ENCODE measurements at regions not wholly inside any gene's neighbourhood (a gene's known extent, or its start where the extent isn't known, plus 50 kb on each side); places are given as distances from the start of the nearest gene placed in this dataset.

DNA sequence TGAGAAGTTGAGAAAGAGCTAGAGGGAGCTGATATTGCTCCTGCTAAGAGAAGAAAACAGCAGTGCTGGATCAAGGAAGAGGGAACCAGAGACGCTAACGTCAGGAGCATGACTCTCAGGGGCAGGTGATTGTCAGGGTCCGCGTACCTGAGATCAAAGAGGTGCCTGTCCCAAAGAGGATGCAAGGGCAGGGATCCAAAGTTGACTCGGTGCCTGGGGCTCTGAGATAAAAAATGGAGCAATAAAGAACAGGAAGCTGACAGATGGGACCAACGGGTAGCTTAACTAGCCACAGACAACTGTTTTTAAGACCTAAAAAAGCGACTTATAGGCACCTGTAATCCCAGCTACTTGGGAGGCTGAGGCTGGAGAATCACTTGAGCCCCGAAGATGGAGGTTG is 517.8 kb downstream of the IRX1 start:
- TF ChIP-seq FOXK2 (IDR thresholded peaks at IDR 0.05): no peak
- no peak for TF ChIP-seq BHLHE40 (IDR thresholded peaks at IDR 0.05; ENCODE audit: borderline replicate concordance)
- TF ChIP-seq ELF4 (IDR thresholded peaks at IDR 0.05): no peak
- no peak for TF ChIP-seq NFRKB (IDR thresholded peaks at IDR 0.05)
- TF ChIP-seq ZNF384 (IDR thresholded peaks at IDR 0.05): no peak
- TF ChIP-seq TARDBP (IDR thresholded peaks at IDR 0.05): no peak
- TF ChIP-seq PKNOX1 (IDR thresholded peaks at IDR 0.05): no peak

Data from HEK293T (cell line).